Right ventricle myocardium superior (tissue), 1 donor: ENCODE measurements at regions not wholly inside any gene's neighbourhood (a gene's known extent, or its start where the extent isn't known, plus 50 kb on each side); places are given as distances from the start of the nearest gene placed in this dataset.

Source experiments
- ATAC-seq: fragments of 200-7000 bp; cut with Tn5 transposase; one replicate; pipeline ENCODE4 v1.9.1; 2020; ENCODE audit warnings: mild to moderate bottlenecking; ENCODE audit not compliant: poor library complexity
- DNase-seq: peaks from one replicate; pipeline ENCODE4 v3.0.0-alpha.2; 2020
- intact Hi-C: fragments of 100-400 bp; cut with DNase I; formaldehyde crosslinking; loops from one replicate; pipeline ENCODE4 v1.11.2; 2022
- donor health status: DM: no; HTN: yes; CAD: no; lungs with severe emphysema.

DNA sequence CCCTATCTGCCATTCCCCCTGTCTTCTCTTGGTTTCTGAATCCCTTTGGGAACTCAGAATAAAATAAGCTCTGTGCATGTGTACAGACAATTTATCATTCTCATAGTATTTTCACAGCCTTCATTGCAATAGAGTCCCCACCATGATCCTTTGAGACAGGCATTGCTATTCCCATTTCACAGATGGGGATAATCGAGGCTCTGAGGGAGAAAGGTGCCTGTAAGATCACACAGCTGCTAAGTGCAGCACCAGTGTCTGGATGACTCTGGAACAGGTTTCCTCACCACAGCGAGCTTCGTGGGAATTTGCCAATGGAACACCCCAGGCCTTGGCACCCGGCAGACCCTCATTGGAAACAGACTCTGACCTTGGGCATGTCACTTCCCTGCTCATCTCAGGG, 293.6 kb downstream of the NSG2 start:
- DNase-seq, result no peak
- ATAC-seq, result no peak
- intact Hi-C loops, result no loop called here

GRCh38 chr5:174340226-174340625, 294.7 kb downstream of the NSG2 start:
- intact Hi-C loops, result no loop called here
- ATAC-seq, result no peak
- no peak for DNase-seq

DNA sequence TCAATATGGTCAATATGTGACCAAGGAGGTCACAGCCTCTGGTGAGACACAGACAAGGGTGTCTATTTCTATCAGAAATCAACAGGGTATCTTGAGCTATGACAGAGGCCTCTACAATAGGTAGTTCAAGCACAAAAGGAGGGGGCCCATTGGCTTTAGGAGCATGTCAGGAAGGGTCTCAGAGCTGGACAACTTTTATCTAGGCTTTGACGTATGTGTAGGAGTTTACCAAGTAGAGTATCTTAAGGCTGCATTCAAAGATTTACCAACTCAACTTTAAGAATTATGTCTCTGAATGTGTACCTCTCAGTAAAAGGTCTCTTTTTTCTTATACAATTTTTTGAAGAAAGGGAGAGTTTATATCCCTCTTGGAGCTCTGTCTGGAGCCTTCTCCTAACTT, 297.2 kb downstream of the NSG2 start:
- DNase-seq, result no peak
- intact Hi-C loops, result no loop called here
- no peak for ATAC-seq

DNA sequence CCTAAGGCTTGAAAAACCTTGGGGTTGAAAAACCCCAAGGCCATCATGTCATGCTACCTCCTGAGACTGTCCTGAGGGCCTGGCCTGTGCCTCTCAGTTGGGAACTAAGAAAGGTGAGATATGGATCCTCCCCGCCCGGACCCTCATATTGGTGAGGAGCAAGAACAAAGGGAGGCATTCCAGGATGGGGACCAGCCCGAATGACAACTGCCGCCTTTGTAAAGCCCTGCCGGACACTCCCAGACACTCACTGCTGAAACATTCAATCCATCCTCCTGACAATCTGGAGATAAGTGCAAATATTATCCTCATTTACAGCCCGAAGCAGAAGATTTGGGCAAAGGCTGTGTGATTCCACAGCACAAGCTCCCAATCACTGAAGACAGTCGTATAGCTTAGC, 298.3 kb downstream of the NSG2 start:
- intact Hi-C loops, result no loop called here
- DNase-seq (no peak), ATAC-seq (no peak)

GRCh38 chr5:174344335-174344734, 298.8 kb downstream of the NSG2 start:
- DNase-seq (no peak), ATAC-seq (no peak)
- intact Hi-C loops, result no loop called here

- intact Hi-C loops, result no loop called here
- no peak for DNase-seq
- no peak for ATAC-seq
These were observed 301.7 kb downstream of the NSG2 start for GRCh38 chr5:174347183-174347582.

DNA sequence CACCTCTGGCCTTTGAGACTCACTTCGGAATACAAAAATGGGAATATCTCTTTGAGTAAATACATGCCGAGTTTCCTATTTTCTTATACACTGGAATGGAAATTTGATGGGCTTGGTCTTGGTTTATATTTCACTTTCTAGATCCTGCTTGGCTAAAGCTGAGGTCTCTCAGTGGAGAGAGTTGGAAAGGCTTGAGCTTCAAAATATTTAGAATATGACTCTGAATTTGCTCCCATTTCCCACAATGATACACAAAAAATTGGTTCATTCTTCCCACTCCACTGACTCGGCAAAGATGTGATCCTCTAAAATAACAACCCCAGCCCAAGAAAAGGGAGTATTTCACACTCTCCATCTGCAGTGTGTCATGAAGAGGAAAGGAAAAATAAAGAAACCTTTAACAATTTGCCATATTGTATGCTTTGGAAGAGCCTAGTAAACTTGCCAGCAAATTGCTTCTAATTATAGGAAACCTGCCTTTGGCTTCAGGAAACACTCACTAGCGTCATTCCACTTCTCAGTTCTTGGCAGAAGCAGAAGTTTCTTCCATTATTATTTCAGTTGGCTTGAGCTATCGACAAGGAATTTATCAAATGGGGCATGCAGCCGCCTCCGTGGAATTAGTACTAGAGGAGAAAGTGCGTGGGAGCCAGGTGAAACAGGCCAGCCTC, 302.9 kb downstream of the NSG2 start:
- DNase-seq (no peak), ATAC-seq (peak; percentile 79)
- intact Hi-C loops, result no loop called here

DNA sequence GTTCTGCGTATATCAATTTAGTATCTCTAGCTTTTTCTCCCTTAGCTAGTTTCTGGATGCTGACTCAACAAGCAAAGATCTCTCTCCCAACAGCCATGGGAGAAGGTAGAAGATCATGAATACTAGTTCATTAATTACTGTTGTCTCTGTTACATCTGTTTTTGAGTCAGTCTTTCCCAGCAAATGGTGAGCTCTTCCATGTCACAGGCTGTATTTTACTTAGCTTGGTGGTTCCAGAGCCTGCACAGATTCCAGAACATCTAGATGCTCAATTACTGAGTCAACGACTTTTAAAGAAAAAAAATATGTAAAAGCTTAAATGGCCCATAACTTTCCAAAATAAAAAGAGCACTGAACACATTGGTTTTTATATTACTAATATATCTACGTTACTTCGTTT, 307.2 kb downstream of the NSG2 start:
- DNase-seq (no peak), ATAC-seq (no peak)
- intact Hi-C loops, result no loop called here

DNA sequence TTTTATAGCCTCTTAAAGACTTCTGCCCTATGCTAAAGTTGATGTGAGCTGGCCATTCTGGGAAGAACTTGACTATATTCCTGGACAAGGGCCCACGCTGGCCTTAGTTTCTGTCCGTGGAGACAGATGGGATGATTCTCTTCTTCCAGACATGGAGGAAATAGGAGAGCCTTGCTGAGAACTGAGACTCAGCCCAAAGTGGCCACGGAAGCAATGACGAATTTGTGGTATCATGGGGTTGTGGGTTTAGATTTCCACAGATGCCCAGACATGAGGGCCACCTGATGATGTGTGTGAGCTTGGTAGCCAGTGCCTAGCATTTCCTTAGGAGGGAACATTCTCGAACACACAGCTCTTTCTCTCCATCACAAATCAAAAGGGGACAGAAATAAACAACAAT, 309.1 kb downstream of the NSG2 start:
- DNase-seq, result no peak
- intact Hi-C loops, result no loop called here
- no peak for ATAC-seq

DNA sequence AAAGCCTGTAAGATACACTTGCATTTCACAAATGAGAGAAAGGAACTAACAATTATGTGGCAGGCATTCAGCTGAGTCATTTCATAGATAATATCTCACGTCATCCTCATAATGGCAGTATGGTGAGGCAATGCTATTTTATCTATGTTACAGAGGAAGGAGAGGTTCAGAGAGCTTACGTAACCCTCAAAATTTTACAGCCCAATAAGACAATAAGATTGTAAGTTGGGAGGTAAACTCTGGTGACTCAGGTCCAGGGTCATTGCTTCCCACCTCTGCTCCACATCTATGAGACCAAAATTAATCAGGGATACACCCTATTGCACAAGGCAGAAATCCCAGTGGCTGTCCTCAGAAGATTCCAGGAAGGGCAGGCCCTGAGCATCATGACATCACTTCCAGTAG, 309.7 kb downstream of the NSG2 start:
- intact Hi-C loops, result no loop called here
- DNase-seq, result no peak
- ATAC-seq, result peak; percentile 91

GRCh38 chr5:174355995-174356394, 310.5 kb downstream of the NSG2 start:
- no peak for ATAC-seq
- intact Hi-C loops, result no loop called here
- DNase-seq, result no peak

DNA sequence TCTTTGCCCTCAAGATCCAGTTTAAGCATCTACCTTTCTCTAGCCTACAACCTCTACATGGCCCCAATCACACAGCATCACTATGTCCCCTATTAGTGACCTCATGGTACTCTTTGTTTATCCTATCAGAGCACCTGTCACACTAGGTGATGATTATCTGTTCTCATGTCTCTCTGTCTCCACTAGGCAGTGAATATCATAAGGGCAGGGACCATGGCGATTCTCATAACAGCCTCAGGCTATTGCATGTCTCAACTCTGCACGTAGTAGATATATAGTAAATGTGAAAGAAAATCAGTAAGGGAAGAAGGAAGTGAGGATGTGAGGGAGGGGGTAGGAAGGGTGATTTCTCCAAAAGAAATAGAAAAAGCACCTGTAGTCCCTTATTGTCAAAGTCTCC, 311.0 kb downstream of the NSG2 start:
- ATAC-seq (no peak), DNase-seq (no peak)
- intact Hi-C loops, result no loop called here

DNA sequence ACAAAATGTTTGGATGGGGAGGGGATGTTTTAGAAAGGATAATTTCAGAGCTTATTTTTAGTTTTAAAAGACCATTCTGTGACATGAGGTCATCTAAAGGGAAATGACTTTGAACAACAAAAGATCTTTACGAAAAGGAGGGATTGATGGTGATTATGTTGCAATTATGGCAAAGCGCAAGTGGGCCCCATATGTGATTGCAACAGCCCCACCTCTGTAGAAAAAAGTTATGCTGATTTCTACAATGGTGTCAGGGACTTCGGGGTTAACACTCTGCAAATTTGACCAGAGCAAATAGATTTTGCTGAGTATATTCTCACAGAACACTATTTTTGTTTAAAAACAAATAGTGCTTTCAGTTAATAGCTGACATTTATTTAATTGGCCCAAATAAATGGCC, 312.8 kb downstream of the NSG2 start:
- intact Hi-C loops, result no loop called here
- no peak for ATAC-seq
- no peak for DNase-seq

DNA sequence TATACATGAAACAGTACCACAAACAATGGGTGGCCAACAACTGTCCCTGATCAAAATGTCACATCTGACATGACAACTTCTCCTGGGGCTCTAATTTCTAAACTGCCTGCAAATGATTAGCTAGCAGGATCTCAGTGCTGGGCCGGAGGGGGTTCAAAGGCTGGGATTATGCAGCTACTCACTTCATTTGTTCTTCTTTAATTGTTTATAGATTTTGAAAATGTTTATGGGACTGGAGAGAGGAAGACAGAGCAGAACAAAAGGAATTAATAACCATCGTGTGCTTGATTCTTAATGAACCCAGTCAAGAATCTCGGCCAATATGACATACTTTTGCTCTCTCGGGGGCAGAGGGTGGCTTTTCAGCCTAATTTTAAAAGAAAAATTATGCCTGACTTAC, 313.6 kb downstream of the NSG2 start:
- intact Hi-C loops, result no loop called here
- no peak for ATAC-seq
- DNase-seq, result no peak

GRCh38 chr5:174362514-174362913, 317.0 kb downstream of the NSG2 start:
- no peak for DNase-seq
- intact Hi-C loops, result no loop called here

DNA sequence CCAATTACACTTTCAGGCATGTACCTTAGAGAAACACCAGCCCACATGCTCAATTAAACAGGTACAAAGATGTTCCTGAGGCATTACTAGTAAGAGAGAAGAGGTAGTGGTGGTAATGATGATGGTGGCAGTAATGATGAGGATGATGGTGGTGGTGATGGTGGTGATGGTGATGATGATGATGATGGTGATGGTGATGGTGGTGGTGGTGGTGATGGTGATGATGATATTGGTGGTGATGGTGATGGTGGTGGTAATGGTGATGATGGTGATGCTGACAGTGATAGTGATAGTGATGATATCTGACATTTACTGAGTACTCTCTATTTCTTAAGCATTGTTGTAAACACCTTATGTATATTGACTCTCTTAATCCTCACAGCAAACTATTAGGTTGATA, 318.4 kb downstream of the NSG2 start:
- DNase-seq (no peak), ATAC-seq (no peak)
- intact Hi-C loops, result no loop called here

More at GRCh38 chr5:174362514-174362913, 317.0 kb downstream of the NSG2 start:
- no peak for ATAC-seq

DNA sequence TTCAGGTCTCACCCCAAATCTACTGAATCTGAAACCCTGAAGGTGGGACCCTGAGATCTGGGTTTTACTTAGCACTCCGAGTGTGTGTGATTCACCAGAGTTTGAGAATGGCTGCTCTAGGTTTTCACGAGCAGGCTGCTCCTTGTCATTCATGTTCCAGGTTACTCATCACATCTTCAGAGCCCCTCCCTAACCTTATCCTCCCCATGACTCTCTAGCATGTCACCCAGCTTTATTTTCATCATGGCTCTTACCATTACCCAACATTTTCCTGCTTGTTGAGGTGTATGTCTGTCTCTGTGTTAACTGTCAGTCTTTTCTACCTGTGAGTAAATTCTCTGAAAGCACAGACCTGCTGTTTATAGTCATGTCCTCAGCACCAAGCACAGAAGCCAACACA, 319.2 kb downstream of the NSG2 start:
- DNase-seq (no peak), ATAC-seq (no peak)
- intact Hi-C loops, result no loop called here

- intact Hi-C loops, result no loop called here
- DNase-seq (no peak), ATAC-seq (no peak)
These were observed 326.1 kb downstream of the NSG2 start for GRCh38 chr5:174371600-174372094.

DNA sequence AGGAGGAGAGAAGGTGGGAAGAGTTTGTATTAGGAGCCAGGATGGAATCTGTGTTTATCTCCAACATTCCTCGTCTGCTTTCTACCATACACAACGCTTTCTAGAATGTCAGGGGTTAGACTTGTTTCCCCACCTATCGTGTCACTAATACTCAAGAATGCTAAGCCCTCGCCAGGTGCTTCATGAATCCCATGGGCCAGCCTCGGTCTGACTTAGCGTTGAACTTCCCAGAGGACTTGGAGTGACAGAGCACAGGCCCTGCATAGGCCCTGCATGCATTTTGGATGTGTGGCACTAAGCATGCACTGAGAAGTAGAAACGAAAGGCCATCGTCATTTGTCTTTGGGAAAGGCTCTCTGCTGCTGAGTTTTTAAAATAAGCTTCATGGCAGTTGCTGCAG, 328.7 kb downstream of the NSG2 start:
- DNase-seq (no peak), ATAC-seq (no peak)
- intact Hi-C loops, result no loop called here

- ATAC-seq, result no peak
- no peak for DNase-seq
- intact Hi-C loops, result no loop called here
These were observed 330.6 kb downstream of the NSG2 start for GRCh38 chr5:174376056-174376455.

- DNase-seq (no peak), ATAC-seq (no peak)
- intact Hi-C loops, result no loop called here
These were observed 331.3 kb downstream of the NSG2 start for GRCh38 chr5:174376726-174377373.
